ENCODE measurements at regions not wholly inside any gene's neighbourhood (a gene's known extent, or its start where the extent isn't known, plus 50 kb on each side); places are given as distances from the start of the nearest gene placed in this dataset.

- no peak overlapping the region for H2AFZ ChIP-seq (ENCODE audit: insufficient read depth, low read depth, low read length, poor library complexity, severe bottlenecking)
- H3K9me3 Mint-ChIP-seq (ENCODE audit: insufficient read depth): no peaks in the 10 kb centered on the region
- no peak overlapping the region for H3K4me3 ChIP-seq (ENCODE audit: control extremely low read depth in 1 of 5, extremely low read depth in 1 of 5, insufficient read depth in 1 of 5, low read depth in 2 of 5, low read length in 4 of 5)
- intact Hi-C loops (cut with micrococcal nuclease): no loop called here
- H3K4me3 Mint-ChIP-seq: no peak overlapping the region
- H3K4me1 Mint-ChIP-seq: no peaks in the 10 kb centered on the region
- no peaks in the 10 kb centered on the region for H3K9me3 ChIP-seq (ENCODE audit: control extremely low read depth in 1 of 3, control insufficient read depth in 2 of 3, insufficient read depth in 1 of 3, low read length in 2 of 3)
- DNase-seq (no peak), ATAC-seq (ENCODE audit: low read depth) (no peak)
- H3K36me3 ChIP-seq (replicated peaks in 1 of 2; ENCODE audit: control extremely low read depth in 1 of 2, control insufficient read depth in 1 of 2, extremely low read depth in 1 of 2, insufficient read depth in 2 of 2, low read length in 1 of 2): no peaks in the 10 kb centered on the region
- no peaks in the 10 kb centered on the region for H4K20me1 ChIP-seq (ENCODE audit: control insufficient read depth, insufficient read depth, low read length, poor library complexity, severe bottlenecking)
- CTCF ChIA-PET: no interaction called here
- peaks cover 0 to 4% (median 0%) of the 10 kb centered on the region in 4 experiments for H3K27me3 ChIP-seq (replicated peaks in 1 of 4; ENCODE audit: control extremely low read depth in 1 of 4, control insufficient read depth in 3 of 4, insufficient read depth in 4 of 4, low read length in 3 of 4)
- POLR2A ChIA-PET: no interaction called here
- H3K9ac ChIP-seq (ENCODE audit: low read length): no peak overlapping the region
- H3K27me3 Mint-ChIP-seq: peaks cover 8% of the 10 kb centered on the region
- no peak overlapping the region for H3K27ac ChIP-seq (ENCODE audit: low read length in 2 of 2)
- H3K4me2 ChIP-seq (replicated peaks; ENCODE audit: low read depth, low read length, poor library complexity, severe bottlenecking): no peak overlapping the region
- no peak overlapping the region for H3K27ac Mint-ChIP-seq
- 94% methylated on average over 7 of the region's 7 CpGs for WGBS (ENCODE audit: insufficient coverage)
- TF ChIP-seq CTCF (IDR thresholded peaks at IDR 0.05) (no peak), EZH2 (IDR thresholded peaks at IDR 0.05; ENCODE audit: borderline replicate concordance, insufficient read depth, low read depth, low read length, poor library complexity, severe bottlenecking) (no peak)
- H3K4me1 ChIP-seq (ENCODE audit: control insufficient read depth in 2 of 2, insufficient read depth in 2 of 2, low read length in 2 of 2): no peaks in the 10 kb centered on the region
- no peaks in the 10 kb centered on the region for H3K79me2 ChIP-seq (ENCODE audit: control insufficient read depth, insufficient read depth, low read length)
Observed at GRCh38 chr10:78391585-78391984, 357.9 kb downstream of the RPS24 start.

GRCh38 chr10:78392197-78392596, 358.5 kb downstream of the RPS24 start:
- no peak overlapping the region for H3K4me3 ChIP-seq (ENCODE audit: control extremely low read depth in 1 of 5, extremely low read depth in 1 of 5, insufficient read depth in 1 of 5, low read depth in 2 of 5, low read length in 4 of 5)
- no CpG with 5 or more reads among the region's 2 CpGs for WGBS (ENCODE audit: insufficient coverage)
- intact Hi-C loops (cut with micrococcal nuclease): no loop called here
- Mint-ChIP-seq H3K27ac (no peak overlapping the region), H3K4me3 (no peak overlapping the region), H3K4me1 (no peaks in the 10 kb centered on the region), H3K9me3 (ENCODE audit: insufficient read depth) (no peaks in the 10 kb centered on the region), H3K27me3 (peaks cover 7% of the 10 kb centered on the region)
- no peak overlapping the region for H3K4me2 ChIP-seq (replicated peaks; ENCODE audit: low read depth, low read length, poor library complexity, severe bottlenecking)
- H3K27me3 ChIP-seq (replicated peaks in 1 of 4; ENCODE audit: control extremely low read depth in 1 of 4, control insufficient read depth in 3 of 4, insufficient read depth in 4 of 4, low read length in 3 of 4): peaks cover 0 to 4% (median 0%) of the 10 kb centered on the region in 4 experiments
- DNase-seq (no peak), ATAC-seq (ENCODE audit: low read depth) (no peak)
- no peaks in the 10 kb centered on the region for H4K20me1 ChIP-seq (ENCODE audit: control insufficient read depth, insufficient read depth, low read length, poor library complexity, severe bottlenecking)
- no peaks in the 10 kb centered on the region for H3K36me3 ChIP-seq (replicated peaks in 1 of 2; ENCODE audit: control extremely low read depth in 1 of 2, control insufficient read depth in 1 of 2, extremely low read depth in 1 of 2, insufficient read depth in 2 of 2, low read length in 1 of 2)
- CTCF ChIA-PET: no interaction called here
- no peak overlapping the region for H3K9ac ChIP-seq (ENCODE audit: low read length)
- H2AFZ ChIP-seq (ENCODE audit: insufficient read depth, low read depth, low read length, poor library complexity, severe bottlenecking): no peak overlapping the region
- POLR2A ChIA-PET: no interaction called here
- no peaks in the 10 kb centered on the region for H3K79me2 ChIP-seq (ENCODE audit: control insufficient read depth, insufficient read depth, low read length)
- H3K4me1 ChIP-seq (ENCODE audit: control insufficient read depth in 2 of 2, insufficient read depth in 2 of 2, low read length in 2 of 2): no peaks in the 10 kb centered on the region
- no peak overlapping the region for H3K27ac ChIP-seq (ENCODE audit: low read length in 2 of 2)
- H3K9me3 ChIP-seq (ENCODE audit: control extremely low read depth in 1 of 3, control insufficient read depth in 2 of 3, insufficient read depth in 1 of 3, low read length in 2 of 3): no peaks in the 10 kb centered on the region
- TF ChIP-seq CTCF (IDR thresholded peaks at IDR 0.05) (no peak), EZH2 (IDR thresholded peaks at IDR 0.05; ENCODE audit: borderline replicate concordance, insufficient read depth, low read depth, low read length, poor library complexity, severe bottlenecking) (no peak)
